NCI-H1694 (cell line): ENCODE measurements at regions not wholly inside any gene's neighbourhood (a gene's known extent, or its start where the extent isn't known, plus 50 kb on each side); places are given as distances from the start of the nearest gene placed in this dataset.

Experiments used
- DNase-seq: peaks from one replicate; lab custom pipeline; 2025; lab: John Stamatoyannopoulos, UW

DNA sequence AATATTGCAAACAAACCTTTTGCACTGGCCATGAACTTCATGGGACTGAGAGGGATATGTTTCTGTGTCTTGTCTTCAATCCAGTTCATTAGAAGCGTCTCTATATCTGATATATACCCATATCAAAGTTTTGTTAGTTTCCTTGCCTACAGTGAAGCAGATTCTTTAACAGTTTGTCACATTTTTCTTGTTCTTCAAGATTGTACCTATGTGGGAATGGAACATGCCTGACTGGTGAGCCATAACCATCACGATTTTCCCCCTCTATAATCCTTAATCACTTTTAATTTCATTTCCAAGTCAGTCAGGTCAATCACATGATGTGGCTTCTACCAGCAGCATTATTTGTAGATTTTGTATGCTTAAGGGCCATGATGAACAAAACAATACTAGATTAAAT is 197.1 kb upstream of the PDE5A start:
- DNase-seq: no peak

DNA sequence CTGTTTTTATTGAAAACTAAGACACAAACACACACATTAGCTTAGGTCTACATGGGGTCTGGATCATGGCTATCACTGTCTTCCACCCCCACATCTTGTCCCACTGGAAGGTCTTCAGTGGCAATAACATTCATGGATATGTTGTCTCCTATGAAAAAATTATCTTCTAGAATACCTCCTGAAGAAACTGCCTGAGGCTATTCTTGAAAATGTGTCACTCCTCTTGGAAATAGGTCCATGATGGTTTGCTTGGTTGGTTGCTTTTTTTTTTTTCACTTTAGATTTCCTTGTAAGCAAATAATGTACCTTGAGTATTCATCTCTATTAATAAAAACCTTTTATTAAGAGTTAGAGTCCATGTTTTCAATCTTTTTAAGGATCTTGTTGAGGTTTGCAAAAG is 195.3 kb upstream of the PDE5A start:
- DNase-seq: no peak

DNA sequence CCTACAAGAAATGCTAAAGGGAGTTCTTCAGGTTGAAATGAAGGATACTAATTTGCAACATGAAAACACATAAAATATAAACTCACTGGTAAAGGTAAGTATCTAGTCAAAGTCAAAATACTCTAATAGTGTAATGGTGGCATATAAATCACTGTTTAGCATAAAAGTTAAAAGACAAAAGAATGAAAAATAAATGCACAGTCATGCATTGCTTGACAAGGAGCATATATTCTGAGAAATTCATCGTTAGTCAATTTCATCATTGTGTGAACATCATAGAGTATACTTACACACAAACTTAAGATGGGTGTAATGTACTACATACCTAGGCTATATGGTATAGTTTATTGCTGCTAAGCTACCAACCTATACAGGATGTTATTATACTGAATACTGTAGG is 194.4 kb upstream of the PDE5A start:
- DNase-seq: no peak

DNA sequence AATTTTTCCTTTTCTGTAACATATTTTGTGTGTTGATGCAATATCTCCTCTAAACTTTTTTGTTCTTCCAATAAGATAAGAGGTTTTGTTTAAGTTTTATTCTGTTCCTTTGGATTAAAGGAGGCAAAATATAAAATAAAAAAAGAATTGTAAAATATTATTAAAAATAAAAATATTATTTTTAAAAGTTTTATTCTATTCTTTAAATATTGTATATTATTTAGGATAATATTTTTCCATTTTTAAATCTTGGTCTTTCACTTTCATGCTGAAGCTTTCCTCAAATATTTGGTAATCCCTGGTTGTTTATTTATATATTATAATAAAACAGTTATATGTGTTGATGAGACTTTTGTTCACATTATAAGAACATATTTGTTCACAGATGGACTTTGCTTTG is 187.9 kb upstream of the PDE5A start:
- DNase-seq: no peak

DNA sequence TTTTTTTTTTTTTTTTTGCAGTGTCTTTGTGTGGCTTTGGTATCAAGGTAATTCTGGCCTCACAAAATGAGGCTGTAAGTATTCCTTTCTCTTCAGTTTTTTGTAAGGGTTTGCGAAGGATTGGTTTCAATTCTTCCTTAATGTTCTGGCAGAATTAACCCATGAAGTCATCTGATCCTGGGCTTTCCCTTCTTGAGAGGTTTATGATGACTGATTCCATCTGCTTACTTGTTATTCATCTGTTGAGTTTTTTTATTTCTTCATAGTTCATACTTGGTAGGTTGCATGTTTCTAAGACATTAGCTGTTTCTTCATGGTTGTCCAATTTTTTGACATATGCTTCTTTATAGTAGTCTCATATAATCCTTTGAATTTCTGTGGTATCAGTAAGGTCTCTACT is 181.4 kb upstream of the PDE5A start:
- DNase-seq: no peak

DNA sequence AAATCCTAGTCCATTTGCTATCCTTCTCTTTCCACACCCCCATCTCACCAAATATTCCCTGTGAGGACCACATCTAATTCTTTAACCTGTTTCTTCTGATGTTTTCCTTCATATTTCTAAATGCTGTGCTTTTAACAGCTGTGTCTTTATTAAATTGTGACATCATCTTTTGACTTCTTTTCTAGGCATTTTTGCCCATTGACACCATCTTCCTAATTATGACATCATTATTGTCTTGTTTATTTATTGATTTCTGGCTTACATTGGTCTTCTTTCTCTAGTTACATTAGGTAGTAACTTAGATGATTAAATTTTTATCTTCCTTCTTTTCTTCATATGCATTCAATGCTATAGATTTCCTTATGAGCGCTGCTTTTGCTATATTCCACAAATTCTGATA is 175.8 kb upstream of the PDE5A start:
- DNase-seq: no peak

DNA sequence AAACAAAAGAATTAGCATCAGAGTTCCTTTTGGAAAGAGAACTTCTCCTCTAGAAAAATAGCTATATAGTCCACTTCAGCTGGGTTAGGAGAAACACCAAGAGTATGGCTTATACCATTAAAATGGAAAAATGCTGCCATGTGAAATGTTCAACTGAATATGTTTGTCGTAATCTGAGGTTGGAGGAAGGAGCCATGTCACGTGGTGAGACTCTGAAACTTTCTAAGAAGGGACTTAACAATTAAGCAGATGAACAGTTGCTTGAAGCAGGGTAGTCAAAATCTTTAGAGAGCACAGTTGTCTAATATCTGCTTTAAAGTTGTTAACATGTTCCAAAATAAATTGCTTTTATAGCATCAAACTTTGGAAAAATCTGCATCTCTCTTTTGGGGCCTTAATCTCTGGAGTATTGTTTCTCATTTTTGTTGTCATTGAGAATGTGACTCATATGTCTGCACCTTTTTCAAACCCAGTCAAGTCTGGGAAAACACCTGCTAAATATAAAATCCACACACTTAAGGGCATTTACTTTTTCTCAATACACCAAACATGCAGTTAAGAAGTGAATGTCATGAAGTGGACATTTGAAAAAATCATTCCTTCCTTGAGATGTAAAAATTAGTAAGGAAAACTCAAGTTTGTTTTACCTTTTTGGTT is 168.8 kb upstream of the PDE5A start:
- DNase-seq: no peak

DNA sequence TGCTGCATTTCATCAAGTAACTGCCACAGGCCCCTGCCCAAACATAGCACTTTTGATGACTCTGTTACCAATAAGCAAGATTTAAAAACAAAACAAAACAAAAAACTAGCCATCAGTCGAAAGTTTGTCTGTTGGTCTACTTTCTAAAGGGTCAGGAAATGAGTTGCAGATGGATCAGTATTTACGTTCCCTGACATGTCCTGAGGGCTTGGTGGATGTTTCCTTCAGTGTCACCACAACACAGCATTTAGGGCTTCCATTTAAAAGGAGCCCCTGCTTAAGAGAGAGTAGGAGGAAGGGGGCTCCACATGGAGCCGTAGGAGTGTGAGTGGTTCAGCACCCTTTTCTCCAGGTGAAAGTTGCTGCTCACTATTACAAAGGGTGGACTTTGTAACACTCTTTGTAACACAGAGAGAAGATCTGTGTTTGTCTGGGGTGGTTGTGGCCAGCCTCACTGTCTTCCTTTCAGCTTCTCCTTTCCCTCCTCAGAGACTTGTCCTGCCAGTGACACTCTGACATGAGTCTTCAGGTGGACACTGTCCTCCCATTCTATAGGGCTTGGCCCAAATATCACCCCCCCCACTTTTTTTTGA is 167.5 kb upstream of the PDE5A start:
- no peak for DNase-seq

DNA sequence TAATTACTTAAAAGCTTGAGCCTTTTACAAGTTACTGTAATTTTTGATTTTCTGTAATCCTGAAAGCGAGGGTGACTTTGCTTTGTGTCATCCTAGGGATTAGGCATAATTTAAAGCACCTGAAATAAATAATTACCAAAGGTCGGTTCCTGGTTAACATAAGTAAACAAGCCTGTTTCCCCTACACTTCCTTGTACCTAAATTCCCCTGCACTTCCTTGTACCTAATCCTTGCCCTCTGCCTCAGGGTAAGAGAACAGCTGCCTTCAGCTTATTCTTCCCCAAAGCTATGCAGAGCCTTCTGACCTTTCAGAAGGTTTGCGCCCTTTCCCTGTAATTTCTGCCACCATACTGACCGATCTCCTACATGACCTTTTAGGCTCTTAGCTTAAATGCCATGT is 166.1 kb upstream of the PDE5A start:
- DNase-seq: no peak

DNA sequence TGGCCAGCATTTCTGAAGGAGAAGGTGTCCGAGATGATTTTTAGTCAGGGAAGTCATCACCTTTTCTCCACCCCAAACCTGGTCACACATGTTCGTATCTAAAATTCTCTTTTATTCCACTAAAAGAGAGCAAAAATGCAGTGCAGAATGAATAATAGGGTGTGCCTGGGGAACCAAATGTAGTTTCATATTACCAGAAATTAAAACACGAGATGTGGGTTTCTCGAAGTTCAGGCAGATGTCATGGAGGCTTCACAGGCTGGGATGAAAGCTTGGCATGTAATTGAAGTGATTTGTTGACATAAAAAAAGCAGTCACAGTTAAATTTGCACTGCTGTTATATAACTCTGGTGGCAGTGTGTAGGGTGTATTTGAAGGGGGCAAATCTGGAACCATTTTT is 165.5 kb upstream of the PDE5A start:
- no peak for DNase-seq

DNA sequence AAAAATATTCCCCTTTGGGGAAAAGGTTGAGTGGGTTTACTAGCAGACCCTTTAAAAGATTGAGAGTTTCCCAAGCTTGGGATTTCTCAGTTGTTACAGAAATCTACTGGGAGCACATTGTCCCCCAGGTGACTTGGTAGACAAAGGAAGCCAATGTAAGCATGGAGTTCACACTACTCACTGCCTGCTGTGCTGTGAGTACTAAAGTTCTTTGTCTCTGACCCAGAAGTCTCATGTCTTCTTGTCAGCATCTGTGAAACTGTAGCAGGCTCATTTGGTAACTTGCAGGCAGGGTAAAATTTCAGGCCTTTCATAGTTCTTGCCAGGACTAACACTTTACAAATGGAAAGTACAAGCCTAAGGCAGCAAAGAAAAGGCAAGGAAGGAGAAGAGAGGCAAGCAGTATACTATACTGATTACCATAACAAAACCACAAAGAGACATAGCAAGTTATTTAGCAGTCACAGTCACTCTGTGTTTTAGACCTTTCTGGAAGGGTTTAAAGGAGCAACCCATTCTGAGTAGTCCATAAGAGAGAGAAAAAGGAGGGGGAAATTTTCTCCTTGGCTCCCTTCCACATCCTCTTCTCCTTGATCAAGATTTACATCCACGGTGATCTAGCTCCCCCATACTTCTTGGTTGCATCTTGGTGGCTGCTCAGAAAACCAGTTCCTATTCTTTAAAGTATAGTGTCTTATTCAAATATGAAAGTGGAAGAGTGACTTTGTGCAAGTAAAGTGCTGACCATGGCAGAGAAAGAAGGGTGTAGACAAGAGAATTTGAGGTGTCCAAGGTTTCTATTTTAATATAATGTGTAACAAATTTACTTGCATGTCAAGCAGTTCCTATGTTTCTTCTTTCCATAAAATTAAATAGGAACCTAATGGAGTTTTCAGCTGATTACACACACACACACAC is 160.0 kb upstream of the PDE5A start:
- DNase-seq: no peak

DNA sequence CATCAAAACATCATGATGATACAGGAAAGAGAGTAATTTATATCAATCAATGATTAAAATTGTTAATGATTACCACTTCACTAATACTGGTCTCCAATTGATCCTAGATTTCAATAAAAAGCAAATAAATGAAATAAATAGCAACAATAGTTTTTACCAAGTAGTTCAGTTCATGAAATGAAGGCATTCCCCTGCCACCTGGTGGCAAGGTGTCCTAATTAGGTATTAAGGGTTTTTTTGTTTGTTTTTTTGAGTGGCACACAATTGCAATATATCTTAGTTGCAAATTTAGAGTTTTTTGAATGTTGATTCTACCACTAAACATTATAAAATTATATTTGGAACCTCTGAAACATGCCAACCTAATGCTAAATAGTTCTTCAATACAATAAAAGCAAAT is 157.4 kb upstream of the PDE5A start:
- DNase-seq: no peak

DNA sequence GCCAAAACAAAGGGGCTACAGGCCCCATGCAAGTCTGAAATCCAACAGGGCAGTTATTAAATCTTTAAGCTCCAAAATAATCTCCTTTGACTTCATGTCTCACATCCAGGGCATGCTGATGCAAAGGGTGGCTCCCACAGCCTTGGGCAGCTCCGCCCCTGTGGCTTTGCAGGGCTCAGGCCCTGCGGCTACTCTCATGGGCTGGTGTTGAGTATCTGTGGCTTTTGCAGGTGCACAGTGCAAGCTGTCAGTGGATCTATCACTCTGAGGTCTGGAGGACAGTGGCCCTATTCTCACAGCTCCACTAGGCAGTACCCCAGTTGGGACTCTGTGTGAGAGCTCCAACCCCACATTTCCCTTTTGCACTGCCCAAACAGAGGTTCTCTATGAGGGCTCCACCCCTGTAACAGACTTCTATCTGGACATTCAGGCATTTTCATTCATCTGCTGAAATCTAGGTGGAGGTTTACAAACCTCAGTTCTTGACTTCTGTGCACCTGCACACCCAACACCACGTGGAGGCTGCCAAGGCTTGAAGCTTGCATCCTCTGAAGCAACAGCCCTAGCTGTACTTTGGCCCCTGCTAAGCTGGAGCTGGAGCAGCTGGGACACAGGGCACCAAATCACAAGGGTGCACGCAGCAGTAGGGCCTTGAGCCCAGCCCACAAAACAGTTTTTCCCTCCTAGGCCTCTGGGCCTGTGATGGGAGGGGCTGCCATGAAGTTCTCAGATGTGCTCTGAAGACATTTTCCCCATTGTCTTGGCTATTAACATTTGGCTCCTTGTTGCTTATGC is 154.8 kb upstream of the PDE5A start:
- DNase-seq: no peak

DNA sequence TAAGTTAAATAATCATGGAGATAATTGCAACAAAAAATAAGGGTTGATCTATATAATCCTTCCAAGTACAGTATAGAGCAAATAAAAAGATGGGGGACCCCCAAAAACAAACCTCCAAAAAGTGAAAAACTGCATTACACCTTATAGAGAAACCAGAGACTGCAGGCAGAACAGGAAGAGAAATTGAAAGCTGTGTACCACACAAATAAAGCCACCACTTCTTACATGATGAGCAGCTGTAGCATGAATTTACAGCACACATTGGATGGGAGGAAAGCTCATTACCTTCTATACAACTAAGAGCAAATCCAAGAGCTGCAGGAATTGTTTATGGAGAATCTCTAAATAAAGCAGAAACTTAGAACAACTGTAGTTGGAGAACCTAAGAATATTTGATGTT is 152.4 kb upstream of the PDE5A start:
- no peak for DNase-seq

DNA sequence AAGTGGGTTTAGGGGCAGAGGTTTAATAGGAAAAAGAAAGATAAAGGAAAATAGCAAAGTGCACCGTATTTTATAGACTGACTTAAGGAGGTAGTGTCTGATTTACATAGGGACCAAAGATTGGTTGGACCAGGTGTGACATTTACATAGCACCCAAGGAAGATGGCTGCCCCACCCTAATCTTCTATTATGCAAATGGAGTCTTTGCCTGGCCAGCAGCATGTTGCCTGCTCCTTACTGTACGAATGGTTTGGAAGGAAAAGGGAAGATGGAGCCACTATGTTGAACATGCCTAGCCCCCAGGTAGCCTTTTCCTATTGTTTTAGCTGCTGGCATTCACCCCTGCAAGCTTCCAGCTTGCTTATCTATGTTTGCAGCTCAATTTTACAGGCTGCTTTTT is 146.2 kb upstream of the PDE5A start:
- no peak for DNase-seq

DNA sequence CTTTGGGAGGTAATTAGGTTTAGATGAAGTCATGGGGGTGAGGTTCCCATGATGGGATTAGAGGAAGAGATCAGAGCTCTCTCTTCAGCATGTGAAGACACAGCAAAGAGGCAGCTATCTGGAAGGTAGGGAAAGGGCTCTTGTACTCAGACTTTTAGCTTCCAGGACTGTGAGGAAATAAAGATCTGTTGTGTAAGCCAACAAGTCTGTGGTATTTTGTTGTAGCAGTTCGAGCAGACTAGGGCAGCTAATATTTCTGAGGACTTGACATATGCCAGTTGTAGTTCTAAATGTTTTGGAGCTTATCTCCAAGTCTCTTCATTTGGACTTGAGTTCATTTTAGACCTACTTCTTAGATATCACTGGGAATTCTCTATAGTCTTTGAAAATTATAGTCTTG is 137.3 kb upstream of the PDE5A start:
- no peak for DNase-seq

DNA sequence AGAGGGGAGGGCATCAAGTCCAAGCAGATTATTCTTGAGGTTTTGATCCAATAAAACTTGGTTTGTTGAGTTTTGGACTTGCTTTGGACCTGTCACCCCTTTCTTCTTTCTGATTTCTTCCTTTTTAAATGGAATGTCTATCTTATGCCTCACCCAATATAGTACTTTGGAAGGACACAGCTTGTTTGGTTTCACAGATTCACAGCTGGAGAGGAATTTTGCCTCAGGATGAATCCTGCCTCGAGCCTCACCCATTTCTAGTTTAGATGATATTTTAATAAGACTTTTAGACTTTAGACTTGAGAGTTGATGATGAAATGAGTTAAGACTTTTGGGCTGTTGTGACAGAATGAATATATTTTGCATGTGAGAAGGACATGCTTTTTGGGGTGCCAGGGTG is 136.9 kb upstream of the PDE5A start:
- no peak for DNase-seq

DNA sequence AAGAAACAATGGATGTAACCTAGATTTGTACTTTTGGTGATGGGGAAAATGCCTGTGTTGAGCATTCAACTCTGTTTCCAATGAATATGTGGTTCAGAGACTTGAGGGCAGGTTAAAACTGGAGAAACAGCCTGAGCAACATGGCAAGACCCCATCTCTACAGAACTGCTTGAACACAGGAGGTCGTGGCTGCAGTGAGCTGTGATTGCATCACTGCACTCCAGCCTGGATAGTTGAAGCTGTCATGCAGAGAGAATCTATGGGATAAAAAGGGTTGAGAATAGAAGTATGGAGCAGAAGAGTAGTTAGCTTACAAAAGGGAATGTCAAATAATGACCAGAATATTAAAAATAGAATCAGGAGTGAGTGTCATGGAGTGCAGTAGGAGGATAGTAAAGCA is 134.8 kb upstream of the PDE5A start:
- DNase-seq: no peak

DNA sequence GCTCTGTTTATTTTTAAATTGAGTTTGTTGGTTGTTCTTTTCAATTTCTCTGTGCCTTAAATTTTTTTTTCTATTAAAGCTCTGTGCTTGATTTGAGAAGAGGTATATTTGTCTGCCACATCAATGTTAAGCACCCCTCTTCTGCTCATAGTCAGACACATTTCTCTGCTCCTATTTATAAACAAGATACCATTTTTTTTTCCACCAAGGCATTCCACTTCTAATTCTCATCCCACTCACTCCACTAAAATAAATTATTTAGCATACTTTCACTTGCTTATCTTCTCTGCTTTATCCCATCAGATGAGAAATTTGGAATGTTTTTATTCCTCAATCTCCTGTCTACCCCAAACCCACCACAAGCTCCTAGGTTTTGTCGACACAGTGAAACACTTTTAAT is 127.0 kb upstream of the PDE5A start:
- no peak for DNase-seq

DNA sequence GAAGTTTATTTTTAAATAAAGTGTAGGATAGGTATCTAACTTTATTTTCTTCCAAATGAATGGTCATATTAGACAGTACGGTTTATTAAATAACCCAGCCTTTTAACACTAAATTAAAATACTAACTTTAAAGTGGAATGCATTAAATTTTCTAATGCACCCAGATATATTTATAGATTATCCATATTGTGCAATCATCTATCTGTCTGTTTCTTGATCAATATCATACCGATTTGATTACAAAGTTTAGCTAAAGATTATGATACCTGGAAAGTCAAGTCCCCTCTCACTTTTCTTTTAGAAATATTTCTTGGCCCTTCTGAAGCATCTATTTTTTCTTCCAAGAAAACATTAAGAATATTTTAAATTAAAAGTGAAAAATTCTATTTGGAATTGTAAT is 124.3 kb upstream of the PDE5A start:
- DNase-seq: no peak

DNA sequence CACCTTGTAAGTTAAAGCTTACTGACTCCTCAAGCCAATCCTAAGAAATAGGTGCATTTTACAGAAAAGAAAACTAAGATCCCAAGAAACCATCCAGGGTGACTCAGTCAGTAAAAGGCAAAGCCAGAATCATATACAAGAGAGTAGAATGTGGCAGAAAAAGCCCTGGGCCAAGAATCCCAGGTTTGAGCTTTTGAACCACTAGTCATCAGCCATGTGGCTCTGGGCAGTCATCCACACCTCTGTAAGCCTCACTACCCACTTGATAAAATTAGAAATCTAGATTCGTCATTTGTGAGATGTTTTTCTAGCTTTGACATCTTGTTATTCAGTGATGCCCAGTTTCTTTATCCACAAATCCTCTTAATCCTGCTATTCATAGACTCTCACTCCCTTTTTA is 122.2 kb upstream of the PDE5A start:
- no peak for DNase-seq

DNA sequence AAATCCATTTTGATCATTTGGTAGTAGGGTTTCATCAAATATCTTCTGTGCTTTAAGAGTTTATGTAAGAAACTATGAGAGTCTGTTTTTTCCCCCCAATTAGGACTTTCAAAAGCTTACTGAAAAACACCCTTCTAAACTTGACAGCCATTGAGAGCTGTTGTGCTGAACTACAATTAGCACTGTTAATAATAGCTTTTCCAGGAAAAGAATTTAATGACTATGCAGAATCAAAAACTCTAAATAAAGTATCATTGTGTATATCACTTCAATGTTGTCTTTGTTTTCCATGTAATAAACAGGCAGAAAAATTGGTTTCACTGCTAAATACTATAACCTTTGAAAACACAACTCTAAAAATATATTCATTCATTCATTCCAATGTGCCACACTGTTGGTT is 121.4 kb upstream of the PDE5A start:
- DNase-seq: no peak

DNA sequence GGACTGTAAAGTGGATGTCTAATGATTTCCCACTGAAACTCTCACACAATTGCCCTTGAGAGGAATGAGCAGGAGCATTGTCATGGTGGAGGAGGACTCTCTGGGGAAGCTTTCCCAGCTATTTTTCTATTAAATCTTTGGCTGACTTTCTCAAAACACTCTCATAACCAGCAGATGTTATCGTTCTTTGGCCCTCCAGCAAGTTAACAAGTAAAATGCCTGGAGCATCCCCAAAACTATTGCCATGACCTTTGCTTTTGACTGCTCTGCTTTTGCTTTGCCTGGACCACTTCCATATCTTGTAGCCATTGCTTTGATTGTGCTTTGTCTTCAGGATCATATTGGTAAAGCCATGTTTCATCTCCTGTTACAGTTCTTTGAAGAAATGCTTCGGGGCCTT is 120.2 kb upstream of the PDE5A start:
- no peak for DNase-seq
